ENCODE measurements at regions not wholly inside any gene's neighbourhood (a gene's known extent, or its start where the extent isn't known, plus 50 kb on each side); places are given as distances from the start of the nearest gene placed in this dataset.
A peak's percentile ranks its signal among the peaks of the same experiment; 100 is the strongest.

- no peak for DNase-seq (ENCODE audit: extremely low read depth, low read depth)
- no peak for TF ChIP-seq CTCF (IDR thresholded peaks at IDR 0.05; ENCODE audit: low read depth, low read length)
Observed at GRCh38 chr14:51168215-51168613, 71.8 kb upstream of the TMX1 start.

- DNase-seq (ENCODE audit: extremely low read depth, low read depth) = no peak
- no peak for TF ChIP-seq CTCF (IDR thresholded peaks at IDR 0.05; ENCODE audit: low read depth, low read length)
Observed at GRCh38 chr14:51173863-51174262, 66.2 kb upstream of the TMX1 start.

- no peak for TF ChIP-seq CTCF (IDR thresholded peaks at IDR 0.05; ENCODE audit: low read depth, low read length)
- no peak for DNase-seq (ENCODE audit: extremely low read depth, low read depth)
Observed at GRCh38 chr14:51176839-51177238, 63.2 kb upstream of the TMX1 start.

GRCh38 chr14:51180577-51180976 lies 59.5 kb upstream of the TMX1 start:
- no peak for DNase-seq (ENCODE audit: extremely low read depth, low read depth)
- TF ChIP-seq CTCF (IDR thresholded peaks at IDR 0.05; ENCODE audit: low read depth, low read length) = no peak

- DNase-seq (ENCODE audit: extremely low read depth, low read depth) = peak; percentile 50
- no peak for TF ChIP-seq CTCF (IDR thresholded peaks at IDR 0.05; ENCODE audit: low read depth, low read length)
Observed at GRCh38 chr14:51182131-51182565, 57.9 kb upstream of the TMX1 start.

GRCh38 chr14:51185180-51185579 lies 54.9 kb upstream of the TMX1 start:
- DNase-seq (ENCODE audit: extremely low read depth, low read depth) = no peak
- TF ChIP-seq CTCF (IDR thresholded peaks at IDR 0.05; ENCODE audit: low read depth, low read length) = no peak

- no peak for DNase-seq (ENCODE audit: extremely low read depth, low read depth)
- TF ChIP-seq CTCF (IDR thresholded peaks at IDR 0.05; ENCODE audit: low read depth, low read length) = no peak
Observed at GRCh38 chr14:51185754-51186153, 54.3 kb upstream of the TMX1 start.

Data from AG09319 (cell line).